ENCODE measurements at regions not wholly inside any gene's neighbourhood (a gene's known extent, or its start where the extent isn't known, plus 50 kb on each side); places are given as distances from the start of the nearest gene placed in this dataset.

DNA sequence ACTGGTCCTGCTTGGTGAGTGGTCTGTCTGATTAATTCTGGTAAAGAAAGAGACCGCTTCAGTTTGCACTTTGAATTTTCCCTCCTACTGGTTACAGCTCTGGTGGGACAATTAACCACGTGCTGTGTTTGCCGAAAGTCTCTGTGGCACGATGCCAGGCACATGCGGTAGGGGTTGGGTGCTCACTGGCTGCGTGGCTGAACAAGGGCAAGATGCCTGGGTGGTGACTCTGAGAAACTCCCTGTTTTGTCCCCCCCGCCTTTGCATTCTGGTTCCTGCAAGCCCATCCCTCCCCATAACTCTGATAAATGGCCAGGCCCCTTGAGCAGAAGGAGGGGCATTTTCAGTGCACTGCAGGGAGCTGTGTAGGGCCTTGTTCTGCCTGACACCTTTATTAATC lies 206.1 kb downstream of the TFCP2L1 start:
- TF ChIP-seq POLR2A (IDR thresholded peaks at IDR 0.05; ENCODE audit: low read length) = no peak
- no peak for TF ChIP-seq GATA1 (IDR thresholded peaks at IDR 0.05; ENCODE audit: low read depth, low read length)

Data from erythroblast (primary cell).